ENCODE measurements at regions not wholly inside any gene's neighbourhood (a gene's known extent, or its start where the extent isn't known, plus 50 kb on each side); places are given as distances from the start of the nearest gene placed in this dataset.
"Not testable (repeated sequence)": the region's sequence is repeated elsewhere in the genome, so short reads cannot be mapped to it uniquely, and the experiment has no call there.

DNA sequence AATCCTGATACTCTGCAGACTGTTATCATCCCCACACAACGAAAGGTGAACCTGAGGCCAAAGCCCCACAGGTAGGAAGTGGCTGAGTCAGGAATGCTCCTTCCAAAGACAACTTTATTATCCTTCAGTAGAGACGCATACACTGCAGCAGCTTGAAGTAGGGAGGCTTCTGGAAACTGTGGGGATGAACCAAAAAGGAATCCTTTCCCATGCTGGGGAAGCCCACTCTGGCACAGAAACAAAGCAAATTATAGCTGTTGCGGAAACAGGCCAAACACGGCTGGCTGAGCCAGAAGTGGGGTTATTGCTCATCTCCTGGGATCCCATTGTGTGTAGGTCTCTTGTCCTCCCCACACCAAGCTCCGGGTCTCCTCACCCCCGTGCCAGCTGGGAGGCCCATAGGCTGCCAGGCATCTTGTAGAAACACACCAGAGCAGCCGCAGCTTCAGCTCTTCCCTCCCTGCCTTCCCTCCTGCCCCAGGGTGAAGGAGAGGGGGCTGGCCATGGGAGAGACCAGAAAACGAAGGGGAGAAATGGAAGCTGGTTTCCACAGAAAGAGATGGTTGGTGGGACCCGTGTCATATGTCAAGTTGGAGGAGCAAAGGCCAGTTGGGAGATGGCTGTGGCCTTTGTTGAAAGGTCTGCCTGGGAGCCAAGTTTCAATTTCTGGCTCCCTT, 176.9 kb upstream of the NABP1 start:
- Mint-ChIP-seq H3K4me3 (no peak overlapping the region), H3K27ac (no peak overlapping the region), H3K27me3 (ENCODE audit: insufficient read depth) (no peaks in the 10 kb centered on the region), H3K4me1 (ENCODE audit: low read depth) (no peaks in the 10 kb centered on the region), H3K36me3 (ENCODE audit: low read depth) (no peaks in the 10 kb centered on the region), H3K9me3 (no peaks in the 10 kb centered on the region)
- no peak for DNase-seq (ENCODE audit: low spot score)
- intact Hi-C loops (cut with micrococcal nuclease) = loop anchor here (1.0 kb wide), 1 partner anchor 336 kb away; no protein-coding TSS in a partner anchor

DNA sequence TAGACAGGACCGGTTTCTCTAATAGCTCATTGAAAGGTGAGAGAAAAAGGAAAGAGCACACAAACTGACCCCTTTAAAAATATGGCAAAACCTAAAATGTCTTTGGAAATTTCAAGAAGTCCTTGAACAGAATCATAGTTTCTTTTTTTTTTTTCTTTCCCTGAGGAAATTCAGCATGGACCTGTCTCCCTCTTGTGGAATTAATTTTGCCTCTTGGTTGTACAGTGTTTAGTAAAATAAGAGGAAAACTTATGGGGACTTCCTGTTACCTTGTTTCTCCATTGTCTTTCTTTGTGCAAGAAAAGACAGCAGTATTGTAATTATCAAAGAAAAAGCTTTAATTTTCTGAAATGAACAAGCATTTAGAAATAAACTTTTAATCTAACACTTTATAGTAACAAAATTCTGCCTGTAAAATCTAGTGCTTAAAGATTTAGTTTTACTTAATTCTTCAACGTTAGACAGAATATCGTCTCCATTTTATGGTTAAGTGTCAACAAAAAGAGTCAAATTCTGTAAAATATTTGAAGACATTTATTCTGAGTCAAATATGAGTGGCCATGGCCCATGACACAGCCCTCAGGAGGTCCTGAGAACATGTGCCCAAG, 176.3 kb upstream of the NABP1 start:
- Mint-ChIP-seq H3K4me3 (no peak overlapping the region), H3K27me3 (ENCODE audit: insufficient read depth) (no peaks in the 10 kb centered on the region), H3K9me3 (no peaks in the 10 kb centered on the region), H3K27ac (no peak overlapping the region), H3K4me1 (ENCODE audit: low read depth) (no peaks in the 10 kb centered on the region), H3K36me3 (ENCODE audit: low read depth) (no peaks in the 10 kb centered on the region)
- DNase-seq (ENCODE audit: low spot score) = no peak
- intact Hi-C loops (cut with micrococcal nuclease) = loop anchor here (1.0 kb wide), 1 partner anchor 336 kb away; no protein-coding TSS in a partner anchor

DNA sequence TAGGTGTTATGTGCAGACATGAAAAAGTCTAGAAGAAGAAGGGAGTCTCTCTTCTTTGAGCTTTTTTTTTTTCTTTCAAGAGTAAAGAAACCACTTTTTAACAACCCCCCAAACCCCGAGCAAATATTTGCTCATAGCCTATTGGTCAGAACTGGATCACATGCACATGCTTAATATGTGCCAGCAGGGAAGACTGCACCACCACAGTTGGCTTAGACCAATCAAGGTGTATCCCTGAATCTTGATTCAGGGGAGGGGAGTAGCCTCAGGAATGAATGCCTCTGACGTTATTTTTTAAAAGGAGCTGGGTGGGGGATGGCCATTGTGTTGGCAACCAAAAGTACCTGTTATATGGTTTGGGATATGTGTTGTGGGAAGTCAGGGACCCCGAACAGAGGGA, 171.4 kb upstream of the NABP1 start:
- no peaks in the 10 kb centered on the region for H3K4me1 Mint-ChIP-seq (ENCODE audit: low read depth)
- H3K4me3 Mint-ChIP-seq = no peak overlapping the region
- H3K9me3 Mint-ChIP-seq = peaks cover 4% of the 10 kb centered on the region
- no peaks in the 10 kb centered on the region for H3K27me3 Mint-ChIP-seq (ENCODE audit: insufficient read depth)
- intact Hi-C loops (cut with micrococcal nuclease) = no loop called here
- no peak overlapping the region for H3K27ac Mint-ChIP-seq
- DNase-seq (ENCODE audit: low spot score) = no peak
- no peaks in the 10 kb centered on the region for H3K36me3 Mint-ChIP-seq (ENCODE audit: low read depth)

DNA sequence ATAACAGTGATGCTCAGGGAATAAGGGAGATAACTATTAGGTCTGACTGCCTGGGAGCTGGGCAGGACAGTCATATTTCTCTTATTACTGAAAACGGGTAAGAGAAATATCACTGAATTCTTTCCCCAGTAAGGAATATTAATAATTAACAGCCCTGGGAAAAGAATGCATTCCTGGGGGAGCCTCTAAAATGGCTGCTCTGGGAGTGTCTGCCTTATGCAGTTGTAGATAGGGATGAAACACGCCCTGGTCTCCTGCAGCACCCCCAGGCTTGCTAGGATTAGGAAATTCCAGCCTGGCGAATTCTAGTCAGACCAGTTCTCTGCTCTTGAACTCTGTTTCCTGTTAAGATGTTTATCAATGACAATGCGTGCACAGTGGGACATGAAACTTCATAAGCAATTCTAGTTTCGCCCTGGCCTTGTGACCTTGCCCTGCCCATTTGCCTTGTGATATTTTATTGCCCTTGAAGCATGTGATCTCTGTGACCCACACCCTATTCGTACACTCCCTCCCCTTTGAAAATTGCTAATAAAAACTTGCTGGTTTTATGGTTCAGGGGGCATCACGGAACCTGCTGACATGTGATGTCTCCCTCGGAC, 170.6 kb upstream of the NABP1 start:
- H3K4me3 Mint-ChIP-seq; H3K27ac Mint-ChIP-seq; H3K36me3 Mint-ChIP-seq (ENCODE audit: low read depth); intact Hi-C loops (cut with micrococcal nuclease); H3K9me3 Mint-ChIP-seq; H3K4me1 Mint-ChIP-seq (ENCODE audit: low read depth); DNase-seq (ENCODE audit: low spot score); H3K27me3 Mint-ChIP-seq (ENCODE audit: insufficient read depth): not testable (repeated sequence)

DNA sequence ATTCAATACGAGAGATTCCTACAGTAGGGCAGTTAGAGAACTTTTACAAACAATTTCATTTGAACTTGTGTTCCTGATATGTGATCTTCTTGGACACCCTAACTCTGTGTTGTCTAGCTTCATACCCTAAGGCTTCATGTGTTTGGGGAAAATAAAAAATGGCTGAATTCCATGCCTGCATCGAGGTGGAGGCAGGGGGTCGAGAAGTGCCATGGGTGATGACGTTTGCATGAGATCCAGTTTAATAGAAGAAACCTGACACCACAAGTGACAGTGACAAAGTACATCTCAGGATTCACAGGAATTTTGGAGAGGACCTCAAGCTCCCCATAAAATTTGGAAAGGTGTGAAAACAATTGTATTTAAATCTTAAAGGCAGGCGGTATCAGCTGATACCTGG, 169.2 kb upstream of the NABP1 start:
- Mint-ChIP-seq H3K27ac (no peak overlapping the region), H3K4me3 (no peak overlapping the region), H3K4me1 (ENCODE audit: low read depth) (no peaks in the 10 kb centered on the region), H3K27me3 (ENCODE audit: insufficient read depth) (peaks cover 5% of the 10 kb centered on the region), H3K9me3 (peaks cover 4% of the 10 kb centered on the region), H3K36me3 (ENCODE audit: low read depth) (no peaks in the 10 kb centered on the region)
- intact Hi-C loops (cut with micrococcal nuclease) = no loop called here
- DNase-seq (ENCODE audit: low spot score) = no peak

DNA sequence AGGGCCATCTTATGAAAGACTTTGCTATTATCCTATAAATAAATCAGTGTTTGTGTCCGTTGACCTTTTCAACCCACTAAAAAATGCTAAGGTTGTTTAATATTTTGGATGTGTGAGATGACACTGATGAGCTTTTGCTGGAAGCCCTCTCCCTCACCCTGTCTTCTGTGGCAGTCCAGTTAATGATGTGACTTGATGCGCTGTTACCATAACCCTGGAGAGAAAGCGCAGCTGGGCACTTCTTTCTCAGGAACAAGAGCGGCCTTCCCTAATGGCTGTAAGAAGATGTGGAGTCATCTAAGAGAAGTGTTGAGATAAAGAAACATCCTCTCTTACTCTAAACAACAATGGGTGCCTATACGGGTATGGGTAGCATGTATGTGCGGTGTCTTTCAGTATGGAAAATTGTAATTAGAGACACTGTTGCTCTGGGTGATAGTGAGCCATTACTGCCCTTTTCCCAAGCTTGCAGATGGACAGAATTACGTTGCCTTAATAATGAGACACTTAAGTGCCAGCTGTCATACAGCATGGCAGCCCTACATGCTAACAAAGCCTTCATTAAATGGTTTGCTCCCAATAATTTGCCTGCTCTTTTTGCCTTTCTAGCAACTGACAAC, 165.6 kb upstream of the NABP1 start:
- H3K27me3 Mint-ChIP-seq (ENCODE audit: insufficient read depth) = peaks cover 11% of the 10 kb centered on the region
- H3K4me1 Mint-ChIP-seq (ENCODE audit: low read depth) = no peaks in the 10 kb centered on the region
- no peaks in the 10 kb centered on the region for H3K36me3 Mint-ChIP-seq (ENCODE audit: low read depth)
- H3K27ac Mint-ChIP-seq = no peak overlapping the region
- peaks cover 4% of the 10 kb centered on the region for H3K9me3 Mint-ChIP-seq
- H3K4me3 Mint-ChIP-seq = no peak overlapping the region
- no peak for DNase-seq (ENCODE audit: low spot score)
- intact Hi-C loops (cut with micrococcal nuclease) = no loop called here

DNA sequence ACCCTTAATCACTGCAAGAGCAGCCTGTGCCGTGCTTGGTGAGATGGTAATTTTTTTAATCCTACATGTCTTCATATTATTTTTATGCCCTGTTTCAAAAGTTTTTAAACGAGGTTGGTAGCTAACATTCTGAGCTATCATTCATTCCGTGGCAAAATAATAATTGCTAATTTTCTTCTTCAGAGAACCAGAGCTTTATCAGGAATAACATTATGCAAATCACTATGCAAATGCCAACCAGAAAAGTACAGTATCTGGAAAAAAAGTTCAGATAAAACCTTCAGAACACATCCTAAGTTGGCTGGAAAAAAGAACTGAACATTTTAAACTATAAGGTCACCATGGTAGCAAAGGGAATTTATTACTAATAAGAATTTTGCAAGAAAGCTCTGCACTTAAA, 165.1 kb upstream of the NABP1 start:
- peaks cover under 1% of the 10 kb centered on the region for H3K9me3 Mint-ChIP-seq
- no peak for DNase-seq (ENCODE audit: low spot score)
- no peak overlapping the region for H3K27ac Mint-ChIP-seq
- intact Hi-C loops (cut with micrococcal nuclease) = no loop called here
- no peak overlapping the region for H3K4me3 Mint-ChIP-seq
- H3K4me1 Mint-ChIP-seq (ENCODE audit: low read depth) = no peaks in the 10 kb centered on the region
- H3K27me3 Mint-ChIP-seq (ENCODE audit: insufficient read depth) = peaks cover 11% of the 10 kb centered on the region
- H3K36me3 Mint-ChIP-seq (ENCODE audit: low read depth) = no peaks in the 10 kb centered on the region

DNA sequence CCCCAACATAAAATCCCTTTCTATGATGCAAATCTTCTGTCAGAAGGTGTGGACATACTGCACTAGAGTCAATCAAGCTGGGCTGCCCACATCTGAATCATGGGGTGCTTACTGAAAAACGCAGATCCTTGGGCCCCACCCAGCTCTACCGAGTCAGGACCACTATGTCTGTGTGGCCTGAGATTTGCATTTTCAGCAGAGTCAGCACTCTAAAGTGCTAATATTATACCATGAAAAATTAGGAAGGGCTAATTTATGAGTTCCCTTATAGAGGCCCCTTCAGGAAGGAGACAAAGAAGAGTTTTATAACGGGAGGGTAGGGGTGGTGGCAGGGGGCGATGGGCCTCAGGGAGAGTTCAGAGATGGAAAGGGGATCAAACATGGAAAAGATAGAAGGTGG, 163.3 kb upstream of the NABP1 start:
- DNase-seq (ENCODE audit: low spot score) = no peak
- H3K4me1 Mint-ChIP-seq (ENCODE audit: low read depth) = no peaks in the 10 kb centered on the region
- no peak overlapping the region for H3K27ac Mint-ChIP-seq
- peaks cover 13% of the 10 kb centered on the region for H3K27me3 Mint-ChIP-seq (ENCODE audit: insufficient read depth)
- H3K36me3 Mint-ChIP-seq (ENCODE audit: low read depth) = no peaks in the 10 kb centered on the region
- no peaks in the 10 kb centered on the region for H3K9me3 Mint-ChIP-seq
- no peak overlapping the region for H3K4me3 Mint-ChIP-seq
- intact Hi-C loops (cut with micrococcal nuclease) = no loop called here

DNA sequence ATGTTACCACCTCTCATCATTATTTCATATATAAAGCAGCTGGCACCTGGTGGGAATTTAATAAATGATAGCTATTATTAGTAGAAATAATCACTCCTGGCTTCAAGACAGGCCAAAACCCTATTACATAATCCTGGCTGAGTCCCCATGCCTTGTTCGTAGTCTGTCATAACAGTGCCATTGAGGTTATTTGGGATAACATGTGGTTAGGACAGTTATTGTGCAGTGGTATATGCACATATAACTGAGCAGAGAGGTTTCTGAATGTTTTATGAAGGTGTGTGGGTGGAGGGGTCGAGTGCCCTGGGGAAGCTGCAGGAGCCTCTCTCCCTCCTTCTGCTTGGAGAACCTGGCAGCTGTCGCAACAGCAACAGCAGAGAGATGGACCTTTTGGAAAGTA, 162.4 kb upstream of the NABP1 start:
- intact Hi-C loops (cut with micrococcal nuclease) = no loop called here
- Mint-ChIP-seq H3K36me3 (ENCODE audit: low read depth) (no peaks in the 10 kb centered on the region), H3K4me1 (ENCODE audit: low read depth) (no peaks in the 10 kb centered on the region), H3K27me3 (ENCODE audit: insufficient read depth) (peaks cover 15% of the 10 kb centered on the region), H3K4me3 (no peak overlapping the region), H3K27ac (no peak overlapping the region), H3K9me3 (no peaks in the 10 kb centered on the region)
- DNase-seq (ENCODE audit: low spot score) = no peak

DNA sequence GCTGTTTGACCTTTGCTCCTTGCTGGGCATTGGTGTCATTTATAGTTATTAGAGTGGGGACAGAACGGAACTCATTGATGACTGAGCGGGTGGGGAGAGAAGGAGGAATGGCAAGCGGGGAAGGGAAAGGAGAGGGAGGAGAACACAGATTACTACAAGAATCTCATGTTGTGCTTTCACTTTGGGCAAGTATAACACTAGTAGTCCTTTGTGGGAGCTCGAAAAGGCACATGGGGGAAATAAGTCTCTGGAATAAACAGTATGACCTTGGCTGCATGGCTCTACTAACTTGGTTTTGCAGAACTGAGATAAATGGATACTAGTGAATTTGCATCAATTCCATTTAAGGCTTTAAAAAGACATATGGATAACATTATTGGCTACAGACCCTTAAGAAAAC, 161.7 kb upstream of the NABP1 start:
- H3K27ac Mint-ChIP-seq = no peak overlapping the region
- no peak overlapping the region for H3K4me3 Mint-ChIP-seq
- H3K9me3 Mint-ChIP-seq = no peaks in the 10 kb centered on the region
- no peaks in the 10 kb centered on the region for H3K4me1 Mint-ChIP-seq (ENCODE audit: low read depth)
- H3K36me3 Mint-ChIP-seq (ENCODE audit: low read depth) = no peaks in the 10 kb centered on the region
- intact Hi-C loops (cut with micrococcal nuclease) = no loop called here
- no peak for DNase-seq (ENCODE audit: low spot score)
- peaks cover 15% of the 10 kb centered on the region for H3K27me3 Mint-ChIP-seq (ENCODE audit: insufficient read depth)

DNA sequence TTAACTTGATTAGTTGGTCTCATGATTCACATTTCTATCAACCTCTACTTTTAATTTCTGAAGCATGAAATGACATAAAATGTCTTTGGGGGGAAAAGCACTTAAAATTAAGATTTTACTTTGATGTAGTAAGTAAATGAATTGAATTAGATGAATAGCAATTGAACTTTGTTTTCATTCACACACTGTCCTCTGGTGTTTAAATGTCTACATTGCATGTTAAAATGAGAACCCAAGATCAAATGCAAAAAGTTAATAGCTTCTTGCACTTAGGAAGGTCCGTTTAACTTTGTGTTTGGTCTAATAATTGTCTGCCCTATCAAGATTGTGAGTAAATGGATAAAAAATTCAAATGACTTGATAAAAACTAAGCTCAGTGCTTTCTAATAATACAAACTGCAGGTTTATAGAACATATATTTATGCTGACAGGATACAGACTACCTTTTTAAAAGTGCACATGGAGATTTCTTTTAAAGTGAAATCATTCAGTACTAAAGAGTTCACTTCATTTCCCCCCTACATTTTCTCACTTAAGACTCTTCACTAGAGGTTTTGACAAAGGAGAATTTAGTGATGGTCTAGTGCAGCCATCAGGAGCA, 156.2 kb upstream of the NABP1 start:
- peaks cover 5% of the 10 kb centered on the region for H3K27me3 Mint-ChIP-seq (ENCODE audit: insufficient read depth)
- no peaks in the 10 kb centered on the region for H3K9me3 Mint-ChIP-seq
- H3K4me1 Mint-ChIP-seq (ENCODE audit: low read depth) = no peaks in the 10 kb centered on the region
- intact Hi-C loops (cut with micrococcal nuclease) = loop anchor here (1.0 to 10.0 kb wide), 4 partner anchors 277 to 469 kb away; partner anchors contain the start of gene MYO1B
- DNase-seq (ENCODE audit: low spot score) = no peak
- H3K4me3 Mint-ChIP-seq = no peak overlapping the region
- H3K27ac Mint-ChIP-seq = no peak overlapping the region
- H3K36me3 Mint-ChIP-seq (ENCODE audit: low read depth) = no peaks in the 10 kb centered on the region

DNA sequence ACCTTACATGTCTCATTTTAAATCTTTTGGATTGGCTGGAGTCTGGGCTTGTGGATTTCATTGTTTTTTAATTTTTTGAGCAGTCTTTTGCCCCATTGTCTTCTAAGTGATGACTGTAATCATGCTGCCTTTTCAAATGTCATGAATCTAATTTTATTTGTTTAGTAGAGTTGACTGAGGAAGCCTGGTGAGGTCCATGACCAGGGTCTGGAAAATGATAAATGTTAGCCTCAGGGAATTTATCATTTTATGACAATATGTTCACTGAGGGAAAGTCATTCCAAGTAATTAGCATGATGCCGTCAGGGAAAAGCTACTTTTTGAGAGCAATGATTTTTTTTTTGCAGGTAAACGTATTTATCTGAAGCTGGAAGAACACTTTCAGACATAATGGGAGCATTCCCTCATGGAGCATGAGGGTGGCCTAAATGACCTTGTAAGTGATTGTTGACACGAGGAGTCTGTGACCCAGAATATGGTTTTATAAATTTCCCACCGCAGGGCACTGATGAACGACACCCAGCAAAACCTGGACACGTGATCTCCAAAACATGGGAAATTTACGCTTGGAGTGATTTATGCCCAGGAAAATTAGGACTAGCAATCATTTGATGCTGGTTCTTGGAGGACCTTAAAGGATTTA, 155.3 kb upstream of the NABP1 start:
- Mint-ChIP-seq H3K9me3 (no peaks in the 10 kb centered on the region), H3K27me3 (ENCODE audit: insufficient read depth) (peaks cover 5% of the 10 kb centered on the region), H3K4me3 (no peak overlapping the region), H3K36me3 (ENCODE audit: low read depth) (no peaks in the 10 kb centered on the region), H3K27ac (no peak overlapping the region), H3K4me1 (ENCODE audit: low read depth) (no peaks in the 10 kb centered on the region)
- intact Hi-C loops (cut with micrococcal nuclease) = loop anchor here (5.0 to 10.0 kb wide), 2 partner anchors 278 to 305 kb away; partner anchors contain the start of gene MYO1B
- DNase-seq (ENCODE audit: low spot score) = no peak

Data from activated T-helper 1 cell treated with anti-CD3 and anti-CD28 coated beads, Interleukin-12 subunit alpha, Interleukin-12 subunit beta, Interleukin-2, Interleukin-4 antibody, amounts not matched to agents 30 ng/mL and 10 ng/mL and 1 ng/mL, durations not matched to agents 14 hours and 24 hours and 36 hours (primary cell).